GM21390 (cell line): ENCODE measurements at regions not wholly inside any gene's neighbourhood (a gene's known extent, or its start where the extent isn't known, plus 50 kb on each side); places are given as distances from the start of the nearest gene placed in this dataset.
"Not testable (repeated sequence)": the region's sequence is repeated elsewhere in the genome, so short reads cannot be mapped to it uniquely, and the experiment has no call there.

Source experiments
- ATAC-seq: cut with Tn5 transposase; IDR thresholded peaks from one replicate; pipeline ENCODE4 v1.9.1; 2021; ENCODE audit not compliant: unreplicated experiment

- ATAC-seq, result not testable (repeated sequence)
Measured at GRCh38 chr21:27860314-27860955, 893.5 kb upstream of the ADAMTS5 start.

GRCh38 chr21:27858053-27858825, 891.4 kb upstream of the ADAMTS5 start:
- ATAC-seq, result not testable (repeated sequence)

- ATAC-seq, result not testable (repeated sequence)
Measured at GRCh38 chr21:27856988-27857387, 890.1 kb upstream of the ADAMTS5 start.

- ATAC-seq, result no peak
Measured at GRCh38 chr21:27841084-27841672, 874.3 kb upstream of the ADAMTS5 start.

- no peak for ATAC-seq
Measured at GRCh38 chr21:27840262-27840661, 873.4 kb upstream of the ADAMTS5 start.

- no peak for ATAC-seq
Measured at GRCh38 chr21:27839512-27840115, 872.7 kb upstream of the ADAMTS5 start.

- no peak for ATAC-seq
Measured at GRCh38 chr21:27838573-27838972, 871.7 kb upstream of the ADAMTS5 start.

GRCh38 chr21:27837936-27838335, 871.0 kb upstream of the ADAMTS5 start:
- ATAC-seq, result no peak

GRCh38 chr21:27833298-27833697, 866.4 kb upstream of the ADAMTS5 start:
- no peak for ATAC-seq

- no peak for ATAC-seq
Measured at GRCh38 chr21:27831816-27832569, 865.1 kb upstream of the ADAMTS5 start.

- no peak for ATAC-seq
Measured at GRCh38 chr21:27831177-27831576, 864.3 kb upstream of the ADAMTS5 start.

GRCh38 chr21:27827972-27828371, 861.1 kb upstream of the ADAMTS5 start:
- ATAC-seq, result no peak

GRCh38 chr21:27825035-27825434, 858.1 kb upstream of the ADAMTS5 start:
- no peak for ATAC-seq

- ATAC-seq, result no peak
Measured at GRCh38 chr21:27823652-27824201, 856.8 kb upstream of the ADAMTS5 start.

GRCh38 chr21:27820342-27820741, 853.5 kb upstream of the ADAMTS5 start:
- ATAC-seq, result no peak

- ATAC-seq, result no peak
Measured at GRCh38 chr21:27819299-27819698, 852.4 kb upstream of the ADAMTS5 start.

- ATAC-seq, result no peak
Measured at GRCh38 chr21:27818847-27819246, 852.0 kb upstream of the ADAMTS5 start.

GRCh38 chr21:27817902-27818623, 851.2 kb upstream of the ADAMTS5 start:
- no peak for ATAC-seq

GRCh38 chr21:27817074-27817473, 850.2 kb upstream of the ADAMTS5 start:
- no peak for ATAC-seq

- no peak for ATAC-seq
Measured at GRCh38 chr21:27816301-27816700, 849.4 kb upstream of the ADAMTS5 start.
